Immature natural killer cell (primary cell): ENCODE measurements at regions not wholly inside any gene's neighbourhood (a gene's known extent, or its start where the extent isn't known, plus 50 kb on each side); places are given as distances from the start of the nearest gene placed in this dataset.
"Not testable (repeated sequence)": the region's sequence is repeated elsewhere in the genome, so short reads cannot be mapped to it uniquely, and the experiment has no call there.

Experiments
- DNase-seq, 3 donors: peaks; one replicate each; pipeline ENCODE4 v3.0.0; 2022; ENCODE audit warnings: mixed read lengths in 1 of 3
- H3K27ac Mint-ChIP-seq, 6 donors: one replicate each; pipeline ENCODE4 v1.8.0; 2020; ENCODE audit warnings: mixed read lengths in 6 of 6, mild to moderate bottlenecking in 5 of 6, inconsistent platforms in 4 of 6, moderate library complexity in 3 of 6
- H3K27me3 Mint-ChIP-seq, 3 donors: one replicate each; pipeline ENCODE4 v1.8.0; 2020 to 2021; ENCODE audit warnings: low read depth in 3 of 3, mild to moderate bottlenecking in 3 of 3, mixed read lengths in 3 of 3, moderate library complexity in 3 of 3, inconsistent platforms in 1 of 3
- H3K36me3 Mint-ChIP-seq, 3 donors: one replicate each; pipeline ENCODE4 v1.8.0; 2020; ENCODE audit warnings: mixed read lengths in 3 of 3, inconsistent platforms in 2 of 3, mild to moderate bottlenecking in 2 of 3
- H3K4me1 Mint-ChIP-seq, 2 donors: one replicate each; pipeline ENCODE4 v1.8.0; 2020; ENCODE audit warnings: inconsistent platforms in 2 of 2, mild to moderate bottlenecking in 2 of 2, mixed read lengths in 2 of 2, moderate library complexity in 1 of 2
- H3K4me3 Mint-ChIP-seq, 5 donors: one replicate each; pipeline ENCODE4 v1.8.0; 2020; ENCODE audit warnings: mild to moderate bottlenecking in 5 of 5, mixed read lengths in 5 of 5, inconsistent platforms in 3 of 5, moderate library complexity in 3 of 5
- H3K9me3 Mint-ChIP-seq, 6 donors: one replicate each; pipeline ENCODE4 v1.8.0; 2020; ENCODE audit warnings: mild to moderate bottlenecking in 6 of 6, mixed read lengths in 6 of 6, inconsistent platforms in 4 of 6, moderate library complexity in 3 of 6

DNA sequence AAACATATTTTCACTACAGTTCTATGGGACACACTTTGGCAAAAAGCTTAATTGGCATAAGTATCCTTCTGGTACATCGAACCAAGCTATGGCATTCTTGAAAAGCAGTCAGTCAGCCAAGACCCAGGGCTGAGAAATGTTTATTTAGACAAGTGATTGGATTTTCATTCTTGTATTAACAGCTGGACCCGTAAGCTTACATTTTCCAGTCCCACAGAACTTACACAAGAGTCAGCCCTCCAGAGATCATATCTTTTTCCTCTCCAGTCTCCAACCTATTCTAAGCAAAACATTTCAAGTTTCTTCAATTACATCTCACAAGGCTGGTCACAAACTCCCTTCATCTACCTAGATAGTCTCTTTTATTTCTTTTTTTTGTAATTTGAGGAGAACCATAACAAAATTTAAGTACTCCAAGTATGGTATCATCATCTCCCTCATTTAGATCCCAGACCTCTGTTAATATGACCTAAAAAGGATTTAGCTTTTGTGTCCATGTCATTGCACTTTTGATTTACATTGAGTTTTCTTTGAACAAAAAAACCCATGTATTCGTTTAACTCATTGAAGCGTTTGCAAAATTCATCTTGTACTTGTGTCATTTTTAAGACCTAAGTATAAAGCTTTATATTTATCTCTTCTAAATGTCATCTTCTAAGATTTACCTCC is 67.9 kb upstream of the GRK3 start:
- H3K4me3 Mint-ChIP-seq = no peak overlapping the region
- no peaks in the 10 kb centered on the region for H3K27me3 Mint-ChIP-seq
- H3K4me1 Mint-ChIP-seq = peaks cover 5 to 7% of the 10 kb centered on the region in 2 donors
- peaks cover 4 to 32% (median 5%) of the 10 kb centered on the region in 3 donors for H3K36me3 Mint-ChIP-seq
- H3K9me3 Mint-ChIP-seq = no peaks in the 10 kb centered on the region
- no peak overlapping the region for H3K27ac Mint-ChIP-seq
- DNase-seq = no peak

DNA sequence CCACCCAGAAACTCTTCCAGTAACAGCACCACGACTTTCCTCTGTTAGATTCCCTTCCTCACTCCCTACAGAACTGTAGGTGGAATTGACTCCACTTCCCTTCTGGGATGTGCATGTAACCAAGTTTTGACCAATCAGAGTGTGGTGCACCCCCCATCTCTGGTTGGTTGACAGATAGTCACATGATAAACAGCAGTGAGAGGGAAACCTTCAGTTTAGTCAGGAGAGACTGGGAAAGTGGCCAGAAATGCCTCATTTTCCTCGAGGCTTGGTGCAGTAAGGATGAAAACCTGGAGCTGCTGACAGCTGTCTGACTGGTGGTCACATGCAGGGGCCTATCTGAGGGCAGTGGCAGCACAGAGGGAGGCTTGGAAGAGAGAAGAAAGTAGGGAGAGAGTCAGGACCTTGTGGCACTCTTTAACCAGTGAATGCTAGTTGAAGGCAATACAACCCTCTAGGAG is 67.3 kb upstream of the GRK3 start:
- peaks cover 5 to 28% (median 7%) of the 10 kb centered on the region in 3 donors for H3K36me3 Mint-ChIP-seq
- H3K27me3 Mint-ChIP-seq = no peaks in the 10 kb centered on the region
- no peak overlapping the region for H3K27ac Mint-ChIP-seq
- DNase-seq = no peak
- peaks cover 5 to 7% of the 10 kb centered on the region in 2 donors for H3K4me1 Mint-ChIP-seq
- H3K9me3 Mint-ChIP-seq = no peaks in the 10 kb centered on the region
- H3K4me3 Mint-ChIP-seq = no peak overlapping the region

DNA sequence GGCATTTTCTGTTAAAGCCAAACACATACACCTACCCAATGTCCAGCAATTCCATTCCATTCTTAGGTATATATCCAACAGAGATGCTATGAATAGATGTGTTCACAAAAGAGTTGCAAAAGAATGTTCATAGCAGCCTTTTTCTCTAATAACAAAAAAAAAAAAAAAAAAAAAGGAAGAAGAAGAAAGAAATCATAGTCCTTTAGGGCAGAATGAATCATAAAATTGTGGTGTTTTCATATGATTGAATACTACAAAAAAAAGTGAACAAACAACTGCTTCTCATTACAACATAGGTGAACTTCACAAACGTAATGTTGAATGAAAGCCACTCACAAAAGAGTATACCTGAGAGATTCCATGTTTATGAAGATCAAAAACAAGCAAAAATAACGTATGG is 66.8 kb upstream of the GRK3 start:
- Mint-ChIP-seq H3K9me3 (no peaks in the 10 kb centered on the region), H3K27me3 (no peaks in the 10 kb centered on the region), H3K4me1 (peaks cover 5 to 7% of the 10 kb centered on the region in 2 donors), H3K36me3 (peaks cover 4 to 29% (median 7%) of the 10 kb centered on the region in 3 donors), H3K4me3 (no peak overlapping the region), H3K27ac (no peak overlapping the region)
- DNase-seq = no peak

DNA sequence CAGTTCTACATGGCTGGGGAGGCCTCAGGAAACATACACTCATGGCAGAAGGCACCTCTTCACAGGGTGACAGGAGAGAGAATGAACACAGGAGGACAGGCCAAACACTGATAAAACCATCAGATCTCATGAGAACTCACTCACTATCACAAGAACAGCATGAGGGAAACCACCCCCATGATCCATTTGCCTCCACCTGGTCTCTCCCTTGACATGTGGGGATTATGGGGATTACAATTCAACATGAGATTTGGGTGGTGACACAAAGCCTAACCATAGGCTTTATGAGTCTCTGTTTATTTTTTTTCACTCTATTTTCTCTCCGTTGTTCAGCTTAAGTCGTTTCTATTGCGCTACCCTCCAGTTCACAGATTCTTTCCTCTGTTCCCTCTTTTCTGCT is 63.8 kb upstream of the GRK3 start:
- not testable (repeated sequence) for H3K27ac Mint-ChIP-seq, H3K4me3 Mint-ChIP-seq, H3K9me3 Mint-ChIP-seq, DNase-seq, H3K4me1 Mint-ChIP-seq, H3K27me3 Mint-ChIP-seq
- peaks cover 0 to 19% (median 3%) of the 10 kb centered on the region in 3 donors for H3K36me3 Mint-ChIP-seq

DNA sequence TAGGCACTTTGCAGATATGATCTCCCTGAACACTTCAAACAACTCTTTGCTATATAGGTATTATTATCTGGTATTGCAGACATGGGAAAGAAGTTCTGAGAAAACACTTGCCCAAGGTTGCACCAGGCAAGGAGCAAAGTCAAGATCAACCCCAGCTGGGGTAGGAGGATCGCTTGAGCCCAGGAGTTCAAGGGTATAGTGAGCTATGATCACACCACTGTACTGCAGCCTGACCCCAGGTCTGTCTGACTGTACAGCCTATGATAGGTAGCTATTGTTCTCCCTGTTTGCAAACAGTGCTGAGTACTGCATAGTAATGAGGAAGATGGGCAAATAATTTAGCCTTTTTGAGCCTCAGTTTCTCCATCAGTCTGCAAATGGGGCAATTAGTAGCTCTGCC is 60.5 kb upstream of the GRK3 start:
- H3K9me3 Mint-ChIP-seq, H3K36me3 Mint-ChIP-seq, H3K4me3 Mint-ChIP-seq, H3K4me1 Mint-ChIP-seq, H3K27me3 Mint-ChIP-seq, H3K27ac Mint-ChIP-seq, DNase-seq: not testable (repeated sequence)

DNA sequence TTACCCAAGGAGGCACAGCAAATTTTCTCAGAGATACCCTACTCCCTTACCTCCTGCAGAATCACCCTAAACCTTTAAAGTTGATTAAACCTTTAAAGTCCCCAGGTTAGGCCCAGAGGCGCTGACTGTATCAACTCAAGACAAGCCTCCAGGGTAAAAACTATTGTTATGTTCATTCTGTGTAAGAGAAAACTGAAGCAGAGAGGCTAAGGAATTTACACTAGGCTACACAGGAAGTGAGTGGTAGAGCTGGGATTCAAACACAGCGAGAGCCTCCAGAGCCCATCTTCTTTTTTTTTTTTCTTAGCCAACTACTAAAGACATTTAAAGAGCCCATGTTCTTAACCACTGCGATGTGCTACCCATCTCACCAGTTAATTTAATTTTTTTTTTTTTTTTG is 56.3 kb upstream of the GRK3 start:
- H3K4me1 Mint-ChIP-seq = no peaks in the 10 kb centered on the region
- no peak for DNase-seq
- H3K9me3 Mint-ChIP-seq = no peaks in the 10 kb centered on the region
- no peak overlapping the region for H3K4me3 Mint-ChIP-seq
- H3K36me3 Mint-ChIP-seq = peaks cover 13 to 16% (median 13%) of the 10 kb centered on the region in 3 donors
- H3K27ac Mint-ChIP-seq = no peak overlapping the region
- no peaks in the 10 kb centered on the region for H3K27me3 Mint-ChIP-seq

DNA sequence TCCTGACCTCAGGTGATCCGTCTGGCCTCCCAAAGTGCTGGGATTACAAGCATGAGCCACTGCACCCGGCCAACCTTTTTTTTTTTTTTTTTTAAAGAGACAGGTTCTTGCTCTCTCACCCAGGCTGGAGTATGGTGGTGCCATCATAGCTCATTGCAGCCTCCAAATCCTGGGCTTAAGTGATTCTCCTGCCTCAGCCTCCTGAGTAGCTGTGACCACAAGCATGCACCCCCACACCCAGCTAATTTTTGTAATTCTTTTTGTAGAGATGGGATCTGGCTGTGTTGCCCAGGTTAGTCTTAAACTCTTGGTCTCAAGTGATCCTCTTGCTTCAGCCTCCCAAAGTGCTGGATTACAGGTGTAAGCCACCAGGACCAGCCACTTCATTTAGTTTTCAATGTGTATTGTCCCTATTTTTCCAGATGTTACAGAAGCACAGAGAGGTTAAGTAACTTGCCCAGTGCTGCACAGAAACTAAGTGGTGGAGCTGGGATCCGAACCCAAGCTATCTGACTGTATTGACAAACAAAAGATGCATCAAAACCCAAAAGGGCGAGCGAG is 55.6 kb upstream of the GRK3 start:
- H3K27ac Mint-ChIP-seq = no peak overlapping the region

DNA sequence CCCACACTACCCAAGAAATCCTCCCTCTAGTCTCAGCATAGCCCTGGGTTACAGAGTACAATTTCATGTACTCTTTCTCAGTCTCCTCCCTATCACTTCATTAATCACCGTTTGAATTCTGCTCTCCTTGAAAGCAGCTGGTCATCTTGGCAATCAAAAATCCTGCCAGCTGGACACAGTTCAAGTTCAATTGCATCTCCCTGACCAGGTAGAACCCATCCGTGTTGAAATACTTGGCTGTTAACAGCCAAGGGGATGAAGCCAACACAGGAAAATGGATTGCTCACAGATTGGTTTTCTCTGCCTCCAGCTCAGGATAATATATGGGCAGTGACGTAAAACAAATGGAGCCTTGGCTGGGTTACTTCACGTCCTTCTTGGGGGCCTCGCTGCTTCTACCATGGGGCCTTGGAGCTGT is 55.1 kb upstream of the GRK3 start:
- no peak overlapping the region for H3K27ac Mint-ChIP-seq

More for the DNA sequence above, 55.6 kb upstream of the GRK3 start:
- Mint-ChIP-seq H3K4me3 (no peak overlapping the region), H3K27me3 (no peaks in the 10 kb centered on the region), H3K9me3 (no peaks in the 10 kb centered on the region), H3K4me1 (no peaks in the 10 kb centered on the region), H3K36me3 (peaks cover 13 to 17% (median 14%) of the 10 kb centered on the region in 3 donors)
- no peak for DNase-seq

DNA sequence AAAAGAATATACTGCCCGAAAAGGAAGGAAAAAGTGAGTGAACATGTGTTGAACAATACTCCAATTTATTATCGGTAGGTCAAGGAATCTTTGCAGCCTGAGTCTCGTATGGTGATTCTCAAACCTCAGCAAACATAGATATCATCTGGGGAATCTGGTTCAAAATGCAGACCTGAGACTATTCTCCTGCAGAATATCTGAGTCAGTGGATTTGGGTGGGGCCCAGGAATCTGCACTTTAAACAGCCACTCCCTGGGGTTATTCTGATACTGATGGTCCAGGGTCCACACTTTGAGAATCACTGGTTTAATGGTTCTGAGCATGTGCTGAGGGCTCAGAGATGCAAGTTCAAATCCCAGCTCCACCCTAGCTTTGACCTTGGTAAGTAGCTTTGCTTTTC is 53.6 kb upstream of the GRK3 start:
- no peak for DNase-seq
- Mint-ChIP-seq H3K4me1 (no peaks in the 10 kb centered on the region), H3K36me3 (peaks cover 13 to 17% (median 14%) of the 10 kb centered on the region in 3 donors), H3K4me3 (no peak overlapping the region), H3K27me3 (no peaks in the 10 kb centered on the region), H3K9me3 (no peaks in the 10 kb centered on the region), H3K27ac (no peak overlapping the region)

More for the DNA sequence above, 55.1 kb upstream of the GRK3 start:
- no peak overlapping the region for H3K4me3 Mint-ChIP-seq
- no peaks in the 10 kb centered on the region for H3K9me3 Mint-ChIP-seq
- peaks cover 13 to 17% (median 14%) of the 10 kb centered on the region in 3 donors for H3K36me3 Mint-ChIP-seq
- no peaks in the 10 kb centered on the region for H3K4me1 Mint-ChIP-seq
- no peak for DNase-seq
- no peaks in the 10 kb centered on the region for H3K27me3 Mint-ChIP-seq

DNA sequence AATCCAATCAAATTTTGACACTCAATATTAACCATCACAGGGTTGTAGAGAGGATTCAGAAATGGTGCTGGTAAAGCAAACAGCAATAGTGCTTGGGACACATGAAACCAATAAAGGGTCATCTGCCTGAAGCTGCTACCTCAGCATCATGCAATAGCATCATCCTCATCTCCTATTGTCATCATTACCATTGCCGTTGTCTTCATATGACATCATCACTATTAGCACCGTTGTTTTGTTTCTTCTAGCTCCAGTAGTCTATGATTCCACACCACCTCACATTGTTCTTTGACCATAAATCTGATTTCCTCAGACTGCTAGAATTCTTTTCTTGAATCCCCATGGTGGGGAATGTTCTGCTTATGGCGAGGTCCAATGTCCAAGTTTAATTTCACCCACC is 52.8 kb upstream of the GRK3 start:
- DNase-seq = no peak
- Mint-ChIP-seq H3K27me3 (no peaks in the 10 kb centered on the region), H3K9me3 (no peaks in the 10 kb centered on the region), H3K4me1 (no peaks in the 10 kb centered on the region), H3K36me3 (peaks cover 12 to 17% (median 14%) of the 10 kb centered on the region in 3 donors), H3K4me3 (no peak overlapping the region), H3K27ac (no peak overlapping the region)

DNA sequence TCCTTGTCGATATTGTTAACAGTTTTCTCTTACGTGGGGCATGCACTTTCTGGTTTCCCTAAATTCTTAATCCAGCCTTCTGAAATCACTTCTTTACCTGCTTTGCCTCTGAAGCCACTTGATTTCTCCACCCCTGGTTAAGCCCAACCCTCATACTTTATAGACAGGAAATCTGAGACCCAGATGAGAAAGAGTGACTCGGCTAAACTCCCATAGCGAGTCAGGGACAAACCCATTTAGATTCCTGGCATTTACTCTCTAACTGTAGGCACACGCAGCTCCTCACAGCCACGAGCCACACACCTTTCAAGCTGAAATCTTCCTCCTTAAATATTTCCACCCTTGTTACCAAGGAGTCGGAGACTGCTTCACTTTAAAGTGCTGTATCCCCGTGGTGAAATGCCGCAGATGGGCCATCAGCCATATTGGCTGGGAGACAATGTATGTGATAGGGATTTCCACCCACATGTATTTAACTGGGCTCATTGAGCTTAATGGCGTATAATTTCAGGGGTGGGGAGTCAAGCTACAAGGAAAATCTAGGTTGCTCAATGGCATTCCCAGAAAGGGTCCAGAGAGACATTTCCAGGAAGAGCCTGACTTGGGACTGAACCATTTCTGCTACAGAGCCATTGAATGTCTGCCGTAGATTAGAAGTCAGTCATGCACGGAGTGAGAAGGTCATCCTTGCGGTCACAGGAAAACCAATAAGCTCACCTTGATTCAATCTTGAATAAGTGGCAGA is 49.9 kb upstream of the GRK3 start:
- H3K4me1 Mint-ChIP-seq = no peaks in the 10 kb centered on the region
- DNase-seq = no peak
- peaks cover 8 to 17% (median 10%) of the 10 kb centered on the region in 3 donors for H3K36me3 Mint-ChIP-seq
- H3K4me3 Mint-ChIP-seq = no peak overlapping the region
- no peaks in the 10 kb centered on the region for H3K27me3 Mint-ChIP-seq
- H3K9me3 Mint-ChIP-seq = no peaks in the 10 kb centered on the region
- H3K27ac Mint-ChIP-seq = no peak overlapping the region
